SK-N-SH (cell line): ENCODE measurements at regions not wholly inside any gene's neighbourhood (a gene's known extent, or its start where the extent isn't known, plus 50 kb on each side); places are given as distances from the start of the nearest gene placed in this dataset.

Experiments used
- CHD2 ChIP-seq: fragments of 150-350 bp; IDR thresholded peaks from 2 replicates; pipeline ENCODE4 v1.6.1; 2018; ENCODE audit warnings: low read length; ENCODE audit not compliant: partially characterized antibody
- EP300 ChIP-seq, 2 experiments: IDR thresholded peaks; 2 replicates each; pipeline versions ENCODE4 v1.4.0 to v1.6.1; 2012; ENCODE audit warnings: borderline replicate concordance in 1 of 2, low read depth in 1 of 2, low read length in 1 of 2
- EZH2phosphoT487 ChIP-seq: fragments of 200-600 bp; sonication (generic); IDR thresholded peaks from 2 replicates; pipeline ENCODE4 v1.6.1; 2017; ENCODE audit warnings: low read depth, mixed run types, mild to moderate bottlenecking, antibody characterized with exemption, moderate library complexity, borderline replicate concordance
- GABPA ChIP-seq: IDR thresholded peaks from 2 replicates; pipeline ENCODE4 v1.4.0; 2012; ENCODE audit warnings: low read depth, mild to moderate bottlenecking
- POLR2AphosphoS5 ChIP-seq: IDR thresholded peaks from 2 replicates; pipeline ENCODE4 v1.6.1; 2012; ENCODE audit warnings: low read depth, low read length
- RCOR1 ChIP-seq: fragments of 150-350 bp; IDR thresholded peaks from 2 replicates; pipeline ENCODE4 v1.6.1; 2017; ENCODE audit warnings: antibody characterized with exemption, low read length
- TF ChIP-seq, protein P1 (sequence below): IDR thresholded peaks from 2 replicates; pipeline ENCODE4 v1.4.0; 2012; ENCODE audit warnings: low read depth
- TF ChIP-seq, protein P2 (sequence below): fragments of 150-350 bp; IDR thresholded peaks from 2 replicates; pipeline ENCODE4 v1.6.1; 2016; ENCODE audit warnings: mild to moderate bottlenecking, low read depth, low read length
- TF ChIP-seq, protein P3 (sequence below): fragments of 200-600 bp; sonication (generic); IDR thresholded peaks from 2 replicates; pipeline ENCODE4 v1.6.1; 2017; ENCODE audit warnings: antibody characterized with exemption, mild to moderate bottlenecking, moderate library complexity
- TF ChIP-seq, protein P4 (sequence below): IDR thresholded peaks from 2 replicates; pipeline ENCODE4 v1.6.1; 2012; ENCODE audit warnings: mild to moderate bottlenecking, low read depth, low read length, moderate library complexity

DNA sequence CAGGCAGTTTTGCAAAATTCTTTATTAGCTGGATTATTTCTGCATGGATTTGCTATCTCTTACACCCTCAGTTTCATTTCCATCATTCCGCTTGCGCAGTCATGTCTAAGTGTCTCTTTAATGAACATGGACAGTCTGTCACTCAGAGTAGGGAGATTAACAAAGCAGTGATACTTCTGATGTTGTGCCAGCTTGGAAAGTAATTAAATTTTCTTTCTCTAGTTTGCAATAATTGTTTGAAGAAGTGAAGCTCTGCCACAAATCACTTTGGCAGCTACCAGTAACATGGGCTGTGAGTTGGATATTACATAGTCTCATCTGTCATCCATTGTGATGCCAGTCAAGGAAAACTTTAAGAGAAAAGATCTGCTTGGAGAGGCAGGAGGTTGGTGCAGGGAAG, 324.8 kb upstream of the NWD2 start:
- TF ChIP-seq, protein P1, sequence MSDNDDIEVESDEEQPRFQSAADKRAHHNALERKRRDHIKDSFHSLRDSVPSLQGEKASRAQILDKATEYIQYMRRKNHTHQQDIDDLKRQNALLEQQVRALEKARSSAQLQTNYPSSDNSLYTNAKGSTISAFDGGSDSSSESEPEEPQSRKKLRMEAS = no peak
- no peak for TF ChIP-seq POLR2AphosphoS5
- TF ChIP-seq EP300 (IDR thresholded peaks at IDR 0.05; ENCODE audit: borderline replicate concordance in 1 of 2, low read depth in 1 of 2, low read length in 1 of 2) = no peak
- TF ChIP-seq, protein P2, sequence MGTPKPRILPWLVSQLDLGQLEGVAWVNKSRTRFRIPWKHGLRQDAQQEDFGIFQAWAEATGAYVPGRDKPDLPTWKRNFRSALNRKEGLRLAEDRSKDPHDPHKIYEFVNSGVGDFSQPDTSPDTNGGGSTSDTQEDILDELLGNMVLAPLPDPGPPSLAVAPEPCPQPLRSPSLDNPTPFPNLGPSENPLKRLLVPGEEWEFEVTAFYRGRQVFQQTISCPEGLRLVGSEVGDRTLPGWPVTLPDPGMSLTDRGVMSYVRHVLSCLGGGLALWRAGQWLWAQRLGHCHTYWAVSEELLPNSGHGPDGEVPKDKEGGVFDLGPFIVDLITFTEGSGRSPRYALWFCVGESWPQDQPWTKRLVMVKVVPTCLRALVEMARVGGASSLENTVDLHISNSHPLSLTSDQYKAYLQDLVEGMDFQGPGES = no peak
- TF ChIP-seq, protein P3, sequence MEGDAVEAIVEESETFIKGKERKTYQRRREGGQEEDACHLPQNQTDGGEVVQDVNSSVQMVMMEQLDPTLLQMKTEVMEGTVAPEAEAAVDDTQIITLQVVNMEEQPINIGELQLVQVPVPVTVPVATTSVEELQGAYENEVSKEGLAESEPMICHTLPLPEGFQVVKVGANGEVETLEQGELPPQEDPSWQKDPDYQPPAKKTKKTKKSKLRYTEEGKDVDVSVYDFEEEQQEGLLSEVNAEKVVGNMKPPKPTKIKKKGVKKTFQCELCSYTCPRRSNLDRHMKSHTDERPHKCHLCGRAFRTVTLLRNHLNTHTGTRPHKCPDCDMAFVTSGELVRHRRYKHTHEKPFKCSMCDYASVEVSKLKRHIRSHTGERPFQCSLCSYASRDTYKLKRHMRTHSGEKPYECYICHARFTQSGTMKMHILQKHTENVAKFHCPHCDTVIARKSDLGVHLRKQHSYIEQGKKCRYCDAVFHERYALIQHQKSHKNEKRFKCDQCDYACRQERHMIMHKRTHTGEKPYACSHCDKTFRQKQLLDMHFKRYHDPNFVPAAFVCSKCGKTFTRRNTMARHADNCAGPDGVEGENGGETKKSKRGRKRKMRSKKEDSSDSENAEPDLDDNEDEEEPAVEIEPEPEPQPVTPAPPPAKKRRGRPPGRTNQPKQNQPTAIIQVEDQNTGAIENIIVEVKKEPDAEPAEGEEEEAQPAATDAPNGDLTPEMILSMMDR = no peak
- TF ChIP-seq RCOR1 = no peak
- no peak for TF ChIP-seq CHD2
- TF ChIP-seq, protein P4, sequence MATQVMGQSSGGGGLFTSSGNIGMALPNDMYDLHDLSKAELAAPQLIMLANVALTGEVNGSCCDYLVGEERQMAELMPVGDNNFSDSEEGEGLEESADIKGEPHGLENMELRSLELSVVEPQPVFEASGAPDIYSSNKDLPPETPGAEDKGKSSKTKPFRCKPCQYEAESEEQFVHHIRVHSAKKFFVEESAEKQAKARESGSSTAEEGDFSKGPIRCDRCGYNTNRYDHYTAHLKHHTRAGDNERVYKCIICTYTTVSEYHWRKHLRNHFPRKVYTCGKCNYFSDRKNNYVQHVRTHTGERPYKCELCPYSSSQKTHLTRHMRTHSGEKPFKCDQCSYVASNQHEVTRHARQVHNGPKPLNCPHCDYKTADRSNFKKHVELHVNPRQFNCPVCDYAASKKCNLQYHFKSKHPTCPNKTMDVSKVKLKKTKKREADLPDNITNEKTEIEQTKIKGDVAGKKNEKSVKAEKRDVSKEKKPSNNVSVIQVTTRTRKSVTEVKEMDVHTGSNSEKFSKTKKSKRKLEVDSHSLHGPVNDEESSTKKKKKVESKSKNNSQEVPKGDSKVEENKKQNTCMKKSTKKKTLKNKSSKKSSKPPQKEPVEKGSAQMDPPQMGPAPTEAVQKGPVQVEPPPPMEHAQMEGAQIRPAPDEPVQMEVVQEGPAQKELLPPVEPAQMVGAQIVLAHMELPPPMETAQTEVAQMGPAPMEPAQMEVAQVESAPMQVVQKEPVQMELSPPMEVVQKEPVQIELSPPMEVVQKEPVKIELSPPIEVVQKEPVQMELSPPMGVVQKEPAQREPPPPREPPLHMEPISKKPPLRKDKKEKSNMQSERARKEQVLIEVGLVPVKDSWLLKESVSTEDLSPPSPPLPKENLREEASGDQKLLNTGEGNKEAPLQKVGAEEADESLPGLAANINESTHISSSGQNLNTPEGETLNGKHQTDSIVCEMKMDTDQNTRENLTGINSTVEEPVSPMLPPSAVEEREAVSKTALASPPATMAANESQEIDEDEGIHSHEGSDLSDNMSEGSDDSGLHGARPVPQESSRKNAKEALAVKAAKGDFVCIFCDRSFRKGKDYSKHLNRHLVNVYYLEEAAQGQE = no peak
- TF ChIP-seq EZH2phosphoT487 = no peak
- no peak for TF ChIP-seq GABPA
